HG02981 (cell line): ENCODE measurements at regions not wholly inside any gene's neighbourhood (a gene's known extent, or its start where the extent isn't known, plus 50 kb on each side); places are given as distances from the start of the nearest gene placed in this dataset.
"Not testable (repeated sequence)": the region's sequence is repeated elsewhere in the genome, so short reads cannot be mapped to it uniquely, and the experiment has no call there.

ENCODE experiments used
- ATAC-seq: cut with Tn5 transposase; IDR thresholded peaks from one replicate; pipeline ENCODE4 v1.9.1; 2021; ENCODE audit warnings: mild to moderate bottlenecking, moderate library complexity; ENCODE audit not compliant: unreplicated experiment

- ATAC-seq: no peak
These were observed 707.0 kb upstream of the GOLIM4 start for GRCh38 chr3:168802766-168803165.

- no peak for ATAC-seq
These were observed 706.1 kb upstream of the GOLIM4 start for GRCh38 chr3:168801794-168802193.

- peak; percentile 65 for ATAC-seq
These were observed 700.6 kb upstream of the GOLIM4 start for GRCh38 chr3:168796339-168796738.

GRCh38 chr3:168794427-168794826 lies 698.7 kb upstream of the GOLIM4 start:
- ATAC-seq: no peak

GRCh38 chr3:168782193-168782592 lies 686.5 kb upstream of the GOLIM4 start:
- ATAC-seq: no peak

- not testable (repeated sequence) for ATAC-seq
These were observed 684.4 kb upstream of the GOLIM4 start for GRCh38 chr3:168779970-168780645.

- ATAC-seq: no peak
These were observed 658.0 kb upstream of the GOLIM4 start for GRCh38 chr3:168753724-168754123.

GRCh38 chr3:168752339-168752738 lies 656.6 kb upstream of the GOLIM4 start:
- no peak for ATAC-seq

GRCh38 chr3:168747697-168748096 lies 652.0 kb upstream of the GOLIM4 start:
- ATAC-seq: no peak

- ATAC-seq: no peak
These were observed 643.0 kb upstream of the GOLIM4 start for GRCh38 chr3:168738527-168739325.

GRCh38 chr3:168736202-168736601 lies 640.5 kb upstream of the GOLIM4 start:
- no peak for ATAC-seq

GRCh38 chr3:168730073-168730472 lies 634.3 kb upstream of the GOLIM4 start:
- ATAC-seq: no peak

- no peak for ATAC-seq
These were observed 626.4 kb upstream of the GOLIM4 start for GRCh38 chr3:168722091-168722490.

- ATAC-seq: peak; percentile 95
These were observed 619.0 kb upstream of the GOLIM4 start for GRCh38 chr3:168714609-168715240.

- ATAC-seq: no peak
These were observed 613.3 kb upstream of the GOLIM4 start for GRCh38 chr3:168709073-168709472.

GRCh38 chr3:168707900-168708299 lies 612.2 kb upstream of the GOLIM4 start:
- no peak for ATAC-seq

- no peak for ATAC-seq
These were observed 609.7 kb upstream of the GOLIM4 start for GRCh38 chr3:168705412-168705811.

- ATAC-seq: no peak
These were observed 600.3 kb upstream of the GOLIM4 start for GRCh38 chr3:168696051-168696450.

- ATAC-seq: no peak
These were observed 598.1 kb upstream of the GOLIM4 start for GRCh38 chr3:168693870-168694269.

GRCh38 chr3:168688267-168688666 lies 592.5 kb upstream of the GOLIM4 start:
- ATAC-seq: no peak

- no peak for ATAC-seq
These were observed 588.8 kb upstream of the GOLIM4 start for GRCh38 chr3:168684519-168684918.

GRCh38 chr3:168678730-168679129 lies 583.0 kb upstream of the GOLIM4 start:
- ATAC-seq: no peak
